ENCODE measurements at regions not wholly inside any gene's neighbourhood (a gene's known extent, or its start where the extent isn't known, plus 50 kb on each side); places are given as distances from the start of the nearest gene placed in this dataset.

GRCh38 chr9:135272608-135273007, 185.1 kb downstream of the OLFM1 start:
- TF ChIP-seq, protein P1, sequence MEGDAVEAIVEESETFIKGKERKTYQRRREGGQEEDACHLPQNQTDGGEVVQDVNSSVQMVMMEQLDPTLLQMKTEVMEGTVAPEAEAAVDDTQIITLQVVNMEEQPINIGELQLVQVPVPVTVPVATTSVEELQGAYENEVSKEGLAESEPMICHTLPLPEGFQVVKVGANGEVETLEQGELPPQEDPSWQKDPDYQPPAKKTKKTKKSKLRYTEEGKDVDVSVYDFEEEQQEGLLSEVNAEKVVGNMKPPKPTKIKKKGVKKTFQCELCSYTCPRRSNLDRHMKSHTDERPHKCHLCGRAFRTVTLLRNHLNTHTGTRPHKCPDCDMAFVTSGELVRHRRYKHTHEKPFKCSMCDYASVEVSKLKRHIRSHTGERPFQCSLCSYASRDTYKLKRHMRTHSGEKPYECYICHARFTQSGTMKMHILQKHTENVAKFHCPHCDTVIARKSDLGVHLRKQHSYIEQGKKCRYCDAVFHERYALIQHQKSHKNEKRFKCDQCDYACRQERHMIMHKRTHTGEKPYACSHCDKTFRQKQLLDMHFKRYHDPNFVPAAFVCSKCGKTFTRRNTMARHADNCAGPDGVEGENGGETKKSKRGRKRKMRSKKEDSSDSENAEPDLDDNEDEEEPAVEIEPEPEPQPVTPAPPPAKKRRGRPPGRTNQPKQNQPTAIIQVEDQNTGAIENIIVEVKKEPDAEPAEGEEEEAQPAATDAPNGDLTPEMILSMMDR (IDR thresholded peaks at IDR 0.05) = no peak
- TF ChIP-seq POLR2A (IDR thresholded peaks at IDR 0.05) = no peak

All from stomach (tissue), 4 donors.